Smooth muscle cell (in vitro differentiated cells): ENCODE measurements at regions not wholly inside any gene's neighbourhood (a gene's known extent, or its start where the extent isn't known, plus 50 kb on each side); places are given as distances from the start of the nearest gene placed in this dataset.

Experiments
- DNase-seq: peaks from one replicate; lab custom pipeline; 2025; ENCODE audit not compliant: unreplicated experiment; lab: John Stamatoyannopoulos, UW
- H2AFZ ChIP-seq: fragments of 200-600 bp; sonication (generic); 2 replicates; pipeline ENCODE4 v1.6.0; 2016; ENCODE audit warnings: antibody characterized with exemption, low read depth, mild to moderate bottlenecking
- H3F3A ChIP-seq: fragments of 200-600 bp; sonication (generic); 2 replicates; pipeline ENCODE4 v1.6.0; 2017; ENCODE audit warnings: antibody characterized with exemption, low read depth
- H3K27ac ChIP-seq: fragments of 200-600 bp; sonication (generic); 2 replicates; pipeline ENCODE4 v1.5.1; 2016; ENCODE audit warnings: low read depth, mild to moderate bottlenecking
- H3K27me3 ChIP-seq: fragments of 200-600 bp; sonication (generic); 2 replicates; pipeline ENCODE4 v1.6.1; 2016; ENCODE audit warnings: low read depth, mild to moderate bottlenecking
- H3K36me3 ChIP-seq: fragments of 200-600 bp; sonication (generic); 2 replicates; pipeline ENCODE4 v1.5.1; 2016; ENCODE audit warnings: low read depth
- H3K4me1 ChIP-seq: fragments of 200-600 bp; sonication (generic); 2 replicates; pipeline ENCODE4 v1.5.1; 2016; ENCODE audit warnings: low read depth
- H3K4me2 ChIP-seq: fragments of 200-600 bp; sonication (generic); 2 replicates; pipeline ENCODE4 v1.6.0; 2016; ENCODE audit warnings: mild to moderate bottlenecking
- H3K4me3 ChIP-seq: fragments of 200-600 bp; sonication (generic); 2 replicates; pipeline ENCODE4 v1.5.1; 2016; ENCODE audit warnings: mild to moderate bottlenecking
- H3K79me2 ChIP-seq: fragments of 200-600 bp; sonication (generic); 2 replicates; pipeline ENCODE4 v1.6.0; 2016; ENCODE audit warnings: low read depth, mild to moderate bottlenecking
- H3K9ac ChIP-seq: fragments of 200-600 bp; sonication (generic); 2 replicates; pipeline ENCODE4 v1.6.0; 2016; ENCODE audit warnings: low read depth
- H3K9me3 ChIP-seq: fragments of 200-600 bp; sonication (generic); replicated peaks from 2 replicates; pipeline ENCODE4 v1.5.1; 2016; ENCODE audit warnings: low read depth
- H4K20me1 ChIP-seq: fragments of 200-600 bp; sonication (generic); 2 replicates; pipeline ENCODE4 v1.6.0; 2016; ENCODE audit warnings: low read depth
- WGBS: methylation state at CpG from one replicate; pipeline ENCODE4 v1.1.7; 2016; ENCODE audit warnings: low lambda C conversion rate; 5-methylcytosine and 5-hydroxymethylcytosine counted together
- TF ChIP-seq, protein P1 (sequence below): fragments of 200-600 bp; sonication (generic); IDR thresholded peaks from 2 replicates; pipeline ENCODE4 v1.5.1; 2017; ENCODE audit warnings: borderline replicate concordance, mild to moderate bottlenecking, antibody characterized with exemption; ENCODE audit not compliant: insufficient read depth, poor library complexity, severe bottlenecking

DNA sequence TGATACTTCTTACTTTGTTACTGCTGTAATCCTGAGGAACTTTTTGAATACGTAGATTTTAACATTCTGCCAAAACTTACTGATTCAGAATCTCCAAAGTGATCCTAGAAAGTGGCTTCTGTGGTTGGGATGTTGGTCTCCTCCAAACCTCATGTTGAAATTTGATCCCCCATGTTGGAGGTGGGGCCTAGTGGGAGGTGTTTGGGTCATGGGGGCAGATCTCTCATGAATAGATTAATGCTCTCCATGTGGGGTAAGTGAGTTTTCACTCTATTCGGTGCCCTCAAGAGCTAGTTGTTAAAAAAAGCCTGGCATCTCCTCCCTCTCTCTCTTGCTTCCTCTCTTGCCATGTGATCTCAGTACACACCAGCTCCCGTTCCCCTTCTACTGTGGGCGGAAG, 329.9 kb downstream of the HRH4 start:
- H3K4me3 ChIP-seq, result no peak overlapping the region
- no peak for DNase-seq
- H4K20me1 ChIP-seq, result no peaks in the 10 kb centered on the region
- no peak overlapping the region for H3K27ac ChIP-seq
- H3F3A ChIP-seq, result no peaks in the 10 kb centered on the region
- H3K9ac ChIP-seq, result no peak overlapping the region
- H2AFZ ChIP-seq, result no peak overlapping the region
- H3K4me2 ChIP-seq, result no peak overlapping the region
- H3K9me3 ChIP-seq, result no peaks in the 10 kb centered on the region
- no peaks in the 10 kb centered on the region for H3K79me2 ChIP-seq
- no peaks in the 10 kb centered on the region for H3K27me3 ChIP-seq
- 77% methylated on average over 4 of the region's 4 CpGs for WGBS
- TF ChIP-seq, protein P1, sequence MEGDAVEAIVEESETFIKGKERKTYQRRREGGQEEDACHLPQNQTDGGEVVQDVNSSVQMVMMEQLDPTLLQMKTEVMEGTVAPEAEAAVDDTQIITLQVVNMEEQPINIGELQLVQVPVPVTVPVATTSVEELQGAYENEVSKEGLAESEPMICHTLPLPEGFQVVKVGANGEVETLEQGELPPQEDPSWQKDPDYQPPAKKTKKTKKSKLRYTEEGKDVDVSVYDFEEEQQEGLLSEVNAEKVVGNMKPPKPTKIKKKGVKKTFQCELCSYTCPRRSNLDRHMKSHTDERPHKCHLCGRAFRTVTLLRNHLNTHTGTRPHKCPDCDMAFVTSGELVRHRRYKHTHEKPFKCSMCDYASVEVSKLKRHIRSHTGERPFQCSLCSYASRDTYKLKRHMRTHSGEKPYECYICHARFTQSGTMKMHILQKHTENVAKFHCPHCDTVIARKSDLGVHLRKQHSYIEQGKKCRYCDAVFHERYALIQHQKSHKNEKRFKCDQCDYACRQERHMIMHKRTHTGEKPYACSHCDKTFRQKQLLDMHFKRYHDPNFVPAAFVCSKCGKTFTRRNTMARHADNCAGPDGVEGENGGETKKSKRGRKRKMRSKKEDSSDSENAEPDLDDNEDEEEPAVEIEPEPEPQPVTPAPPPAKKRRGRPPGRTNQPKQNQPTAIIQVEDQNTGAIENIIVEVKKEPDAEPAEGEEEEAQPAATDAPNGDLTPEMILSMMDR, result no peak
- no peaks in the 10 kb centered on the region for H3K36me3 ChIP-seq
- peaks cover 6% of the 10 kb centered on the region for H3K4me1 ChIP-seq

DNA sequence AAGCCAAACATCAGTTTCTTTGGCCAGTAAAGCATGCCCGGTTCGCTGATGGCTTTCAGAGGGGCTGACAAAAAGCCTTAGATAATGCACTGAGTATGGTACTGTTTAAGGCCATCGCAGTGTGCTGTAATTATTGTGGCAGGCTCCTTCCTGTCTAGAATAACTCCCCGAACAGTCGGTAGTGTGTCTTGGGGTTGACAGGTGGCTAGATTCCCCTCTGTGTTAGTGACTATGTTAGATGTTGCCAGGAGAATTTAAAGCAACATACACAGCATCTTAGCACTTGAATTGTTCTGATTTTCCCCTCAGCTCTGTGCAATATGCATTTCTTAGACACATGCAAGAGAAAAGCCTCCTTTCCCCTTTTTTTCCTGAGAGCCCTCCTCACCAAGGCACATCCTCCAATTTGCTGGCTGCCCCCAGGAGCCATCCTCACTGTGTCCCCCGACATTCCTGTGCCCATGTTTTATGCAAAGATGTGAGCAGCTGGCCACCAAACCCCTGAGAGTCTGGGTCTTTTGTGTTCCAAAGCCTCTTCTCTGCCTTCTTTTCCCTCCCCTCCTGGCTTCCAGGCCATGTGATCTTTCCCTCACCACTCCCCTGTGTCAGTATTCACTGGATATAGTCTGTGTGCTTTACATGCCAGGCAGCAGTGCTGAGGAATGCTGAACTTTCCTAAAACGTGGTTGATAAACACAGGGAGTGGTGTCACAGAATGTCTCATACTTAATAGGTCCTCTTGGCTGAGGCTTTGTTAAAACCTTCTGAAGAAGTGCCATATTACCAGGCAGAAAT, 331.5 kb downstream of the HRH4 start:
- Histone ChIP-seq H3K27me3 (no peaks in the 10 kb centered on the region), H3K4me3 (no peak overlapping the region), H4K20me1 (no peaks in the 10 kb centered on the region), H3K36me3 (no peaks in the 10 kb centered on the region), H3K9me3 (no peaks in the 10 kb centered on the region), H3K79me2 (no peaks in the 10 kb centered on the region), H3K27ac (no peak overlapping the region), H3K4me2 (no peak overlapping the region), H3K4me1 (peaks cover 6% of the 10 kb centered on the region), H2AFZ (no peak overlapping the region), H3K9ac (no peak overlapping the region), H3F3A (no peaks in the 10 kb centered on the region)
- WGBS, result 60% methylated on average over 7 of the region's 7 CpGs
- no peak for DNase-seq
- TF ChIP-seq, protein P1, result no peak

DNA sequence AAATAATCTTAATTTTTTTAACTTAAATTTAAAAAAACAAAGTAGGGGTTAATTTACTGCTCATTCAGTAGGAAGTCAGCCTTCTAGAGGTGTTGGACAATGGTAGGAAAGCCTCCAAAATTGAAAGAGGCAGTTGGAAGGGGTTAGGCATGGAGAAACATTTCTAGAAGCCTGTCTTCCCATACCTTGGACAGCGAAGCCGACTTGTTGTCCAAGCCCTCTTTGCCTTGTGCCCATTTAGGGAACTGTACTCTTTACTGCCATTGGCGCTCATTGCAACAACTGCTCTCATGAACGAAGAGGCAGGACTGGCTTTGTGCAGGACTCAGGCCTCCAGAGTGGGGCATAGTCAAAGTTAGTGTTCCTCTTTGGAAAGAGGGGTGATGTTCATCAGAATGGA, 333.3 kb downstream of the HRH4 start:
- no peak overlapping the region for H3K27ac ChIP-seq
- H3K4me1 ChIP-seq, result peaks cover 6% of the 10 kb centered on the region
- no peak overlapping the region for H3K4me2 ChIP-seq
- H3K79me2 ChIP-seq, result no peaks in the 10 kb centered on the region
- H4K20me1 ChIP-seq, result no peaks in the 10 kb centered on the region
- no peaks in the 10 kb centered on the region for H3K36me3 ChIP-seq
- no peak overlapping the region for H3K4me3 ChIP-seq
- no peaks in the 10 kb centered on the region for H3K27me3 ChIP-seq
- WGBS, result 95% methylated on average over 4 of the region's 4 CpGs
- H2AFZ ChIP-seq, result no peak overlapping the region
- no peak for DNase-seq
- no peak overlapping the region for H3K9ac ChIP-seq
- H3K9me3 ChIP-seq, result no peaks in the 10 kb centered on the region
- TF ChIP-seq, protein P1, result no peak
- H3F3A ChIP-seq, result no peaks in the 10 kb centered on the region

DNA sequence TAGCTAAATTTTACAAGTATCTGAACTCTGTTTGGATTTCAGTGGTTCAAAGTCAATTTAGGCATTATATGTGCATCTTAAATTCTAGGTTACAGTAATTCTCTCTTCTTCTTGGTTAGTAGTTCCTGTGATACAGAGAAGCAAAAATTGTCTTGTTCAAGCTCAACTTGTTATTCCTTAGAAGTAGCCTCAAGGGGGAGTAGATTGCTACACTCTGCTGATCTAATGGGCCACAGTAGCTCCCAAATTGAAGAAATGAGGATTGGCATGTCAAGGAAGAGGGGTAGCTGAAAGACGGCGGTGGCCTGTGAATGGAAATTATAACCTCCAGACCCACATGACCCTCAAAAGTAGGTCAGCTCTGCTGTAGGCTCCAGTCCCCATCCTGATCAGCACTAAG, 334.7 kb downstream of the HRH4 start:
- no peak overlapping the region for H3K4me3 ChIP-seq
- no peak overlapping the region for H3K9ac ChIP-seq
- no peaks in the 10 kb centered on the region for H3K9me3 ChIP-seq
- no peaks in the 10 kb centered on the region for H3K79me2 ChIP-seq
- H3K27ac ChIP-seq, result no peak overlapping the region
- no peaks in the 10 kb centered on the region for H3K36me3 ChIP-seq
- H4K20me1 ChIP-seq, result no peaks in the 10 kb centered on the region
- H3F3A ChIP-seq, result no peaks in the 10 kb centered on the region
- WGBS, result 89% methylated on average over 2 of the region's 2 CpGs
- H2AFZ ChIP-seq, result no peak overlapping the region
- peaks cover 6% of the 10 kb centered on the region for H3K4me1 ChIP-seq
- no peak overlapping the region for H3K4me2 ChIP-seq
- TF ChIP-seq, protein P1, result no peak
- DNase-seq, result no peak
- no peaks in the 10 kb centered on the region for H3K27me3 ChIP-seq
